ENCODE measurements at regions not wholly inside any gene's neighbourhood (a gene's known extent, or its start where the extent isn't known, plus 50 kb on each side); places are given as distances from the start of the nearest gene placed in this dataset.

DNA sequence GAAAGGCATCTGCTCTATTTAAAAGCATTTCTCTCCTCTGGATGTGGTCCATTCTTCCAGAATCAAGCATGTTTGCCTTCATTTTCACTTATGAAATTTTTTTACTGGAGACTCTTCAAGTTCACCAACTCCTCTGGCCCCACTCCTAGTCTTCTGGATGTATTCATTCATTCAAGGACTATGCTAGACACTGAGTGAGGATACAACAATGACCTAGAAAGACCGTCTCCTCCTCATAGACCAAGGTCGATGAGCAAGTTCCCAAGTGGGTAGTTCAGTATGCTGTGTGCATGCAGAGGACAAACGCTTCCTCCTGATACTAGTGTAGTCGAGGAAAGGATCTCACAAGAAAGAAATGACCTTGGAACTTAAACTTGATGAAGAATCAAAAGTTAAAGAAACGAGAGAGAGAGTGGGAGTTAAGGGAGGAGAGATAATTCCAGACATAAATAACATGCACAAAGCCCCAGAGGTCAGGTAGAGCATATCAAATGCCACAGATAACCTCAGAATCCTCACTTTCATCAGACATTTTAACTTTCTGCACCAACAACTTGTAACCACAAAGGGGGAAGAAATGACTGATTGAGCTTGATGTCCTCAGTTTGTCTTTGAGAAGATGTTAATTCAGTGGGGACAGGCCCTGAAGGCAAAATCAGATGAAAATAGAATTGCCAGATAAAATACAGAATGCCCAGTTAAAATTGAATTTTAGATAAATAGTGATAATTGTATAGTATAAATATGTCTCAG lies 149.4 kb downstream of the IMPG2 start:
- TF ChIP-seq EZH2 (IDR thresholded peaks at IDR 0.05; ENCODE audit: borderline replicate concordance, control insufficient read depth, low read depth, low read length) (no peak), MYB (IDR thresholded peaks at IDR 0.05; ENCODE audit: borderline replicate concordance, low read depth, low read length) (no peak), POLR2A (IDR thresholded peaks at IDR 0.05; ENCODE audit: low read depth, low read length) (no peak), RAD51 (IDR thresholded peaks at IDR 0.05) (no peak), CBFB (IDR thresholded peaks at IDR 0.05; ENCODE audit: low read depth) (no peak), HDGF (IDR thresholded peaks at IDR 0.05) (no peak), TBL1XR1 (IDR thresholded peaks at IDR 0.05; ENCODE audit: low read depth, low read length) (no peak), POLR2AphosphoS5 (IDR thresholded peaks at IDR 0.05; ENCODE audit: low read length) (no peak), BMI1 (IDR thresholded peaks at IDR 0.05; ENCODE audit: borderline replicate concordance) (no peak), ZNF217 (IDR thresholded peaks at IDR 0.05) (no peak), NRF1 (conservative IDR thresholded peaks at IDR 0.05; ENCODE audit: low read depth, low read length) (no peak)
- TF ChIP-seq, protein P1, sequence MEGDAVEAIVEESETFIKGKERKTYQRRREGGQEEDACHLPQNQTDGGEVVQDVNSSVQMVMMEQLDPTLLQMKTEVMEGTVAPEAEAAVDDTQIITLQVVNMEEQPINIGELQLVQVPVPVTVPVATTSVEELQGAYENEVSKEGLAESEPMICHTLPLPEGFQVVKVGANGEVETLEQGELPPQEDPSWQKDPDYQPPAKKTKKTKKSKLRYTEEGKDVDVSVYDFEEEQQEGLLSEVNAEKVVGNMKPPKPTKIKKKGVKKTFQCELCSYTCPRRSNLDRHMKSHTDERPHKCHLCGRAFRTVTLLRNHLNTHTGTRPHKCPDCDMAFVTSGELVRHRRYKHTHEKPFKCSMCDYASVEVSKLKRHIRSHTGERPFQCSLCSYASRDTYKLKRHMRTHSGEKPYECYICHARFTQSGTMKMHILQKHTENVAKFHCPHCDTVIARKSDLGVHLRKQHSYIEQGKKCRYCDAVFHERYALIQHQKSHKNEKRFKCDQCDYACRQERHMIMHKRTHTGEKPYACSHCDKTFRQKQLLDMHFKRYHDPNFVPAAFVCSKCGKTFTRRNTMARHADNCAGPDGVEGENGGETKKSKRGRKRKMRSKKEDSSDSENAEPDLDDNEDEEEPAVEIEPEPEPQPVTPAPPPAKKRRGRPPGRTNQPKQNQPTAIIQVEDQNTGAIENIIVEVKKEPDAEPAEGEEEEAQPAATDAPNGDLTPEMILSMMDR (IDR thresholded peaks at IDR 0.05 in 2 of 3, conservative IDR thresholded peaks at IDR 0.05 in 1 of 3; ENCODE audit: control insufficient read depth in 2 of 3, extremely low read depth in 1 of 3, insufficient read depth in 1 of 3, low read depth in 3 of 3, low read length in 3 of 3): no peak
- TF ChIP-seq, protein P2, sequence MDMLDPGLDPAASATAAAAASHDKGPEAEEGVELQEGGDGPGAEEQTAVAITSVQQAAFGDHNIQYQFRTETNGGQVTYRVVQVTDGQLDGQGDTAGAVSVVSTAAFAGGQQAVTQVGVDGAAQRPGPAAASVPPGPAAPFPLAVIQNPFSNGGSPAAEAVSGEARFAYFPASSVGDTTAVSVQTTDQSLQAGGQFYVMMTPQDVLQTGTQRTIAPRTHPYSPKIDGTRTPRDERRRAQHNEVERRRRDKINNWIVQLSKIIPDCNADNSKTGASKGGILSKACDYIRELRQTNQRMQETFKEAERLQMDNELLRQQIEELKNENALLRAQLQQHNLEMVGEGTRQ (IDR thresholded peaks at IDR 0.05; ENCODE audit: borderline replicate concordance, low read depth, low read length): no peak

Measured in GM12878 (cell line).